Muscle of leg (tissue), 3 donors: ENCODE measurements at regions not wholly inside any gene's neighbourhood (a gene's known extent, or its start where the extent isn't known, plus 50 kb on each side); places are given as distances from the start of the nearest gene placed in this dataset.

Experiments used
- DNase-seq: peaks from one replicate; pipeline ENCODE4 v3.0.0; 2013
- H3K27ac ChIP-seq: one replicate; pipeline ENCODE4 v1.5.1; 2013; ENCODE audit warnings: mild to moderate bottlenecking, low read length, control low read depth
- H3K27me3 ChIP-seq: one replicate; pipeline ENCODE4 v1.6.1; 2013; ENCODE audit warnings: low read length; ENCODE audit not compliant: control insufficient read depth, insufficient read depth
- H3K36me3 ChIP-seq: one replicate; pipeline ENCODE4 v1.6.1; 2013; ENCODE audit warnings: low read length; ENCODE audit not compliant: control insufficient read depth, insufficient read depth
- H3K4me1 ChIP-seq: one replicate; pipeline ENCODE4 v1.6.1; 2013; ENCODE audit warnings: low read length; ENCODE audit not compliant: control insufficient read depth, insufficient read depth
- H3K4me3 ChIP-seq: one replicate; pipeline ENCODE4 v1.5.1; 2013; ENCODE audit warnings: low read length, control low read depth
- H3K9me3 ChIP-seq: replicated peaks from 2 replicates; pipeline ENCODE4 v1.6.1; 2013; ENCODE audit warnings: low read depth, low read length; ENCODE audit not compliant: control insufficient read depth
- WGBS: methylation state at CpG from one replicate; pipeline ENCODE4 v1.1.5; 2013; ENCODE audit warnings: missing lambda C conversion rate; ENCODE audit not compliant: insufficient coverage; 5-methylcytosine and 5-hydroxymethylcytosine counted together

GRCh38 chr6:101108286-101108685 lies 227.2 kb upstream of the ASCC3 start:
- DNase-seq, result no peak
- Histone ChIP-seq H3K4me1 (no peaks in the 10 kb centered on the region), H3K27ac (no peak overlapping the region), H3K4me3 (no peak overlapping the region), H3K9me3 (no peaks in the 10 kb centered on the region), H3K36me3 (no peaks in the 10 kb centered on the region), H3K27me3 (no peaks in the 10 kb centered on the region)
- 100% methylated on average over 1 of the region's 4 CpGs for WGBS

- no peaks in the 10 kb centered on the region for H3K4me1 ChIP-seq
- H3K4me3 ChIP-seq, result no peak overlapping the region
- no peak for DNase-seq
- no peaks in the 10 kb centered on the region for H3K27me3 ChIP-seq
- 40% methylated on average over 1 of the region's 1 CpG for WGBS
- no peaks in the 10 kb centered on the region for H3K9me3 ChIP-seq
- no peaks in the 10 kb centered on the region for H3K36me3 ChIP-seq
- H3K27ac ChIP-seq, result no peak overlapping the region
These were observed 229.7 kb upstream of the ASCC3 start for GRCh38 chr6:101110814-101111213.

- Histone ChIP-seq H3K9me3 (no peaks in the 10 kb centered on the region), H3K4me3 (no peak overlapping the region), H3K4me1 (no peaks in the 10 kb centered on the region), H3K36me3 (no peaks in the 10 kb centered on the region), H3K27ac (no peak overlapping the region), H3K27me3 (no peaks in the 10 kb centered on the region)
- 77% methylated on average over 4 of the region's 4 CpGs for WGBS
- DNase-seq, result no peak
These were observed 232.5 kb upstream of the ASCC3 start for GRCh38 chr6:101113468-101114260.

GRCh38 chr6:101114703-101115102 lies 233.6 kb upstream of the ASCC3 start:
- DNase-seq, result peak; percentile 32

GRCh38 chr6:101116337-101116736 lies 235.2 kb upstream of the ASCC3 start:
- Histone ChIP-seq H3K4me1 (no peaks in the 10 kb centered on the region), H3K9me3 (no peaks in the 10 kb centered on the region), H3K4me3 (no peak overlapping the region), H3K36me3 (no peaks in the 10 kb centered on the region), H3K27me3 (no peaks in the 10 kb centered on the region), H3K27ac (no peak overlapping the region)
- no CpG with 5 or more reads among the region's 5 CpGs for WGBS
- no peak for DNase-seq

More at GRCh38 chr6:101114703-101115102, 233.6 kb upstream of the ASCC3 start:
- H3K27ac ChIP-seq, result no peak overlapping the region
- no CpG with 5 or more reads among the region's 1 CpG for WGBS
- H3K9me3 ChIP-seq, result no peaks in the 10 kb centered on the region
- no peaks in the 10 kb centered on the region for H3K4me1 ChIP-seq
- no peak overlapping the region for H3K4me3 ChIP-seq
- H3K27me3 ChIP-seq, result no peaks in the 10 kb centered on the region
- no peaks in the 10 kb centered on the region for H3K36me3 ChIP-seq

GRCh38 chr6:101117393-101118135 lies 236.4 kb upstream of the ASCC3 start:
- H3K4me1 ChIP-seq, result no peaks in the 10 kb centered on the region
- H3K36me3 ChIP-seq, result no peaks in the 10 kb centered on the region
- H3K4me3 ChIP-seq, result no peak overlapping the region
- H3K27me3 ChIP-seq, result no peaks in the 10 kb centered on the region
- WGBS, result 51% methylated on average over 4 of the region's 11 CpGs
- H3K9me3 ChIP-seq, result no peaks in the 10 kb centered on the region
- H3K27ac ChIP-seq, result no peak overlapping the region
- no peak for DNase-seq

GRCh38 chr6:101118136-101118396 lies 236.9 kb upstream of the ASCC3 start:
- Histone ChIP-seq H3K27me3 (no peaks in the 10 kb centered on the region), H3K36me3 (no peaks in the 10 kb centered on the region), H3K4me3 (no peak overlapping the region), H3K9me3 (no peaks in the 10 kb centered on the region), H3K27ac (no peak overlapping the region), H3K4me1 (no peaks in the 10 kb centered on the region)
- no CpG with 5 or more reads among the region's 1 CpG for WGBS
- no peak for DNase-seq

- no peaks in the 10 kb centered on the region for H3K9me3 ChIP-seq
- H3K27me3 ChIP-seq, result no peaks in the 10 kb centered on the region
- no peak overlapping the region for H3K27ac ChIP-seq
- no peak overlapping the region for H3K4me3 ChIP-seq
- DNase-seq, result no peak
- no CpG with 5 or more reads among the region's 4 CpGs for WGBS
- no peaks in the 10 kb centered on the region for H3K4me1 ChIP-seq
- H3K36me3 ChIP-seq, result no peaks in the 10 kb centered on the region
These were observed 239.6 kb upstream of the ASCC3 start for GRCh38 chr6:101120747-101121146.

- H3K27me3 ChIP-seq, result no peaks in the 10 kb centered on the region
- H3K4me1 ChIP-seq, result no peaks in the 10 kb centered on the region
- no peak overlapping the region for H3K27ac ChIP-seq
- H3K36me3 ChIP-seq, result no peaks in the 10 kb centered on the region
- WGBS, result no CpG with 5 or more reads among the region's 3 CpGs
- peak; percentile 14 for DNase-seq
- no peaks in the 10 kb centered on the region for H3K9me3 ChIP-seq
- no peak overlapping the region for H3K4me3 ChIP-seq
These were observed 244.3 kb upstream of the ASCC3 start for GRCh38 chr6:101125380-101125971.

- Histone ChIP-seq H3K36me3 (no peaks in the 10 kb centered on the region), H3K27me3 (no peaks in the 10 kb centered on the region), H3K4me3 (no peak overlapping the region), H3K27ac (no peak overlapping the region), H3K4me1 (no peaks in the 10 kb centered on the region), H3K9me3 (no peaks in the 10 kb centered on the region)
- DNase-seq, result peak; percentile 7
- WGBS, result no CpG with 5 or more reads among the region's 3 CpGs
These were observed 245.4 kb upstream of the ASCC3 start for GRCh38 chr6:101126501-101126900.
